Mesendoderm (in vitro differentiated cells): ENCODE measurements at regions not wholly inside any gene's neighbourhood (a gene's known extent, or its start where the extent isn't known, plus 50 kb on each side); places are given as distances from the start of the nearest gene placed in this dataset.
A peak's percentile ranks its signal among the peaks of the same experiment; 100 is the strongest.

Source experiments
- DNase-seq: peaks from one replicate; pipeline ENCODE4 v3.0.0; 2013
- H2AK5ac ChIP-seq: 2 replicates; pipeline ENCODE4 v1.6.1; 2013; ENCODE audit warnings: low read length, inconsistent platforms
- H2BK120ac ChIP-seq: 2 replicates; pipeline ENCODE4 v1.6.1; 2013; ENCODE audit warnings: low read depth, mild to moderate bottlenecking, low read length, moderate library complexity, mixed read lengths
- H2BK15ac ChIP-seq: replicated peaks from 2 replicates; pipeline ENCODE4 v1.6.1; 2013; ENCODE audit warnings: low read depth, mild to moderate bottlenecking, moderate library complexity
- H2BK5ac ChIP-seq: 2 replicates; pipeline ENCODE4 v1.6.1; 2013; ENCODE audit warnings: low read length, inconsistent platforms
- H3K18ac ChIP-seq: 2 replicates; pipeline ENCODE4 v1.6.1; 2013; ENCODE audit warnings: mild to moderate bottlenecking, low read length, mixed read lengths
- H3K23ac ChIP-seq: one replicate; pipeline ENCODE4 v1.6.1; 2013; ENCODE audit warnings: low read length
- H3K27ac ChIP-seq: 2 replicates; pipeline ENCODE4 v1.5.1; 2013; ENCODE audit warnings: low read depth, mild to moderate bottlenecking, inconsistent platforms, low read length, moderate library complexity
- H3K27me3 ChIP-seq: 2 replicates; pipeline ENCODE4 v1.6.1; 2013; ENCODE audit warnings: low read length, control low read depth, mild to moderate bottlenecking, inconsistent platforms; ENCODE audit not compliant: insufficient read depth, poor library complexity
- H3K36me3 ChIP-seq: 2 replicates; pipeline ENCODE4 v1.6.1; 2013; ENCODE audit warnings: low read length, inconsistent platforms; ENCODE audit not compliant: control insufficient read depth, insufficient read depth
- H3K4ac ChIP-seq: one replicate; pipeline ENCODE4 v1.6.1; 2013; ENCODE audit warnings: low read depth, mild to moderate bottlenecking, low read length, moderate library complexity
- H3K4me1 ChIP-seq: 2 replicates; pipeline ENCODE4 v1.6.1; 2013; ENCODE audit warnings: low read depth, low read length, inconsistent platforms; ENCODE audit not compliant: control insufficient read depth
- H3K4me2 ChIP-seq: 2 replicates; pipeline ENCODE4 v1.6.1; 2013; ENCODE audit warnings: low read length
- H3K4me3 ChIP-seq: 2 replicates; pipeline ENCODE4 v1.5.1; 2013; ENCODE audit warnings: mild to moderate bottlenecking, low read length
- H3K56ac ChIP-seq: one replicate; pipeline ENCODE4 v1.6.1; 2013; ENCODE audit warnings: low read length
- H3K79me1 ChIP-seq: 2 replicates; pipeline ENCODE4 v1.6.1; 2013; ENCODE audit warnings: low read length, inconsistent platforms
- H3K79me2 ChIP-seq: 2 replicates; pipeline ENCODE4 v1.6.1; 2013; ENCODE audit warnings: mild to moderate bottlenecking, low read length; ENCODE audit not compliant: control insufficient read depth, insufficient read depth
- H3K9ac ChIP-seq: 2 replicates; pipeline ENCODE4 v1.6.1; 2013; ENCODE audit warnings: low read length, inconsistent platforms
- H4K5ac ChIP-seq: one replicate; pipeline ENCODE4 v1.6.1; 2013; ENCODE audit warnings: low read length
- H4K8ac ChIP-seq: one replicate; pipeline ENCODE4 v1.6.1; 2013; ENCODE audit warnings: low read depth, mild to moderate bottlenecking, control low read depth, low read length, moderate library complexity
- WGBS: extraction: QIAGEN DNeasy Blood & Tissue Kit; methylation state at CpG from one replicate; pipeline ENCODE4 v1.1.7; 2013; ENCODE audit warnings: low lambda C conversion rate, missing lambda C conversion rate; ENCODE audit not compliant: insufficient coverage; ENCODE audit errors: extremely low coverage; 5-methylcytosine and 5-hydroxymethylcytosine counted together

GRCh38 chr1:83756984-83757717 lies 241.8 kb downstream of the TTLL7 start:
- Histone ChIP-seq H3K79me1 (no peaks in the 10 kb centered on the region), H2BK15ac (no peak overlapping the region), H3K79me2 (no peaks in the 10 kb centered on the region), H3K4ac (no peak overlapping the region), H3K36me3 (no peaks in the 10 kb centered on the region), H3K18ac (no peak overlapping the region), H4K5ac (no peak overlapping the region), H3K4me3 (no peak overlapping the region), H3K9ac (no peak overlapping the region), H4K8ac (no peak overlapping the region), H3K4me1 (no peaks in the 10 kb centered on the region), H2AK5ac (no peak overlapping the region), H3K56ac (no peak overlapping the region), H2BK120ac (no peak overlapping the region), H2BK5ac (no peak overlapping the region), H3K4me2 (no peak overlapping the region), H3K27ac (no peak overlapping the region), H3K23ac (no peak overlapping the region), H3K27me3 (no peaks in the 10 kb centered on the region)
- whole genome bisulfite sequencing: no CpG with 5 or more reads among the region's 8 CpGs
- DNase-seq: no peak

GRCh38 chr1:83751602-83752001 lies 247.3 kb downstream of the TTLL7 start:
- Histone ChIP-seq H3K4me2 (no peak overlapping the region), H4K8ac (no peak overlapping the region), H3K56ac (no peak overlapping the region), H2BK15ac (no peak overlapping the region), H3K9ac (no peak overlapping the region), H3K27ac (no peak overlapping the region), H3K4me1 (no peaks in the 10 kb centered on the region), H3K18ac (no peak overlapping the region), H3K4ac (no peak overlapping the region), H3K36me3 (no peaks in the 10 kb centered on the region), H3K79me1 (no peaks in the 10 kb centered on the region), H3K23ac (no peak overlapping the region), H3K27me3 (no peaks in the 10 kb centered on the region), H2BK5ac (no peak overlapping the region), H3K4me3 (no peak overlapping the region), H2AK5ac (no peak overlapping the region), H4K5ac (no peak overlapping the region), H2BK120ac (no peak overlapping the region), H3K79me2 (no peaks in the 10 kb centered on the region)
- DNase-seq: peak; percentile 23
- WGBS: no CpG with 5 or more reads among the region's 2 CpGs

GRCh38 chr1:83750201-83750600 lies 248.7 kb downstream of the TTLL7 start:
- H3K4me2 ChIP-seq: no peak overlapping the region
- no peak overlapping the region for H3K4ac ChIP-seq
- WGBS: no CpG with 5 or more reads among the region's 1 CpG
- H3K27ac ChIP-seq: no peak overlapping the region
- no peak overlapping the region for H3K4me3 ChIP-seq
- no peak overlapping the region for H3K56ac ChIP-seq
- H3K79me1 ChIP-seq: no peaks in the 10 kb centered on the region
- H3K27me3 ChIP-seq: no peaks in the 10 kb centered on the region
- no peak overlapping the region for H2BK120ac ChIP-seq
- no peak overlapping the region for H2BK5ac ChIP-seq
- H3K9ac ChIP-seq: no peak overlapping the region
- H3K79me2 ChIP-seq: no peaks in the 10 kb centered on the region
- H4K5ac ChIP-seq: no peak overlapping the region
- no peak overlapping the region for H3K18ac ChIP-seq
- H3K36me3 ChIP-seq: no peaks in the 10 kb centered on the region
- H2AK5ac ChIP-seq: no peak overlapping the region
- no peaks in the 10 kb centered on the region for H3K4me1 ChIP-seq
- no peak overlapping the region for H3K23ac ChIP-seq
- DNase-seq: no peak
- H4K8ac ChIP-seq: no peak overlapping the region
- no peak overlapping the region for H2BK15ac ChIP-seq

GRCh38 chr1:83747853-83748482 lies 251.0 kb downstream of the TTLL7 start:
- no peak overlapping the region for H2BK15ac ChIP-seq
- H3K9ac ChIP-seq: no peak overlapping the region
- H3K4ac ChIP-seq: no peak overlapping the region
- no peak overlapping the region for H3K56ac ChIP-seq
- no CpG with 5 or more reads among the region's 4 CpGs for WGBS
- no peak overlapping the region for H2BK120ac ChIP-seq
- H3K79me2 ChIP-seq: no peaks in the 10 kb centered on the region
- no peak overlapping the region for H2AK5ac ChIP-seq
- H3K4me1 ChIP-seq: no peaks in the 10 kb centered on the region
- H4K5ac ChIP-seq: no peak overlapping the region
- H2BK5ac ChIP-seq: no peak overlapping the region
- no peak overlapping the region for H4K8ac ChIP-seq
- no peaks in the 10 kb centered on the region for H3K79me1 ChIP-seq
- H3K4me2 ChIP-seq: no peak overlapping the region
- no peak overlapping the region for H3K23ac ChIP-seq
- no peak overlapping the region for H3K27ac ChIP-seq
- no peak overlapping the region for H3K18ac ChIP-seq
- no peak overlapping the region for H3K4me3 ChIP-seq
- H3K36me3 ChIP-seq: no peaks in the 10 kb centered on the region
- no peaks in the 10 kb centered on the region for H3K27me3 ChIP-seq
- peak; percentile 19 for DNase-seq

GRCh38 chr1:83746234-83746633 lies 252.7 kb downstream of the TTLL7 start:
- no peak overlapping the region for H3K4me2 ChIP-seq
- H3K4me1 ChIP-seq: no peaks in the 10 kb centered on the region
- no peak for DNase-seq

More at GRCh38 chr1:83746234-83746633, 252.7 kb downstream of the TTLL7 start:
- Histone ChIP-seq H2BK5ac (no peak overlapping the region), H3K27ac (no peak overlapping the region), H4K5ac (no peak overlapping the region), H3K4ac (no peak overlapping the region), H2BK120ac (no peak overlapping the region), H4K8ac (no peak overlapping the region), H3K18ac (no peak overlapping the region), H2BK15ac (no peak overlapping the region), H3K9ac (no peak overlapping the region), H3K79me1 (no peaks in the 10 kb centered on the region), H3K23ac (no peak overlapping the region), H3K27me3 (no peaks in the 10 kb centered on the region), H2AK5ac (no peak overlapping the region), H3K4me3 (no peak overlapping the region), H3K56ac (no peak overlapping the region), H3K36me3 (no peaks in the 10 kb centered on the region), H3K79me2 (no peaks in the 10 kb centered on the region)
- WGBS: no CpG with 5 or more reads among the region's 5 CpGs
